ENCODE measurements at regions not wholly inside any gene's neighbourhood (a gene's known extent, or its start where the extent isn't known, plus 50 kb on each side); places are given as distances from the start of the nearest gene placed in this dataset.
"Not testable (repeated sequence)": the region's sequence is repeated elsewhere in the genome, so short reads cannot be mapped to it uniquely, and the experiment has no call there.

- TF ChIP-seq, protein P1, sequence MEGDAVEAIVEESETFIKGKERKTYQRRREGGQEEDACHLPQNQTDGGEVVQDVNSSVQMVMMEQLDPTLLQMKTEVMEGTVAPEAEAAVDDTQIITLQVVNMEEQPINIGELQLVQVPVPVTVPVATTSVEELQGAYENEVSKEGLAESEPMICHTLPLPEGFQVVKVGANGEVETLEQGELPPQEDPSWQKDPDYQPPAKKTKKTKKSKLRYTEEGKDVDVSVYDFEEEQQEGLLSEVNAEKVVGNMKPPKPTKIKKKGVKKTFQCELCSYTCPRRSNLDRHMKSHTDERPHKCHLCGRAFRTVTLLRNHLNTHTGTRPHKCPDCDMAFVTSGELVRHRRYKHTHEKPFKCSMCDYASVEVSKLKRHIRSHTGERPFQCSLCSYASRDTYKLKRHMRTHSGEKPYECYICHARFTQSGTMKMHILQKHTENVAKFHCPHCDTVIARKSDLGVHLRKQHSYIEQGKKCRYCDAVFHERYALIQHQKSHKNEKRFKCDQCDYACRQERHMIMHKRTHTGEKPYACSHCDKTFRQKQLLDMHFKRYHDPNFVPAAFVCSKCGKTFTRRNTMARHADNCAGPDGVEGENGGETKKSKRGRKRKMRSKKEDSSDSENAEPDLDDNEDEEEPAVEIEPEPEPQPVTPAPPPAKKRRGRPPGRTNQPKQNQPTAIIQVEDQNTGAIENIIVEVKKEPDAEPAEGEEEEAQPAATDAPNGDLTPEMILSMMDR (IDR thresholded peaks at IDR 0.05; ENCODE audit: low read length, missing control alignments) = no peak
- DNase-seq (ENCODE audit: low read depth) = peak; percentile 41
- no peak overlapping the region for H3K4me3 ChIP-seq (replicated peaks; ENCODE audit: low read depth, low read length)
These were observed 196.1 kb upstream of the P2RY1 start for GRCh38 chr3:152638707-152639450.

DNA sequence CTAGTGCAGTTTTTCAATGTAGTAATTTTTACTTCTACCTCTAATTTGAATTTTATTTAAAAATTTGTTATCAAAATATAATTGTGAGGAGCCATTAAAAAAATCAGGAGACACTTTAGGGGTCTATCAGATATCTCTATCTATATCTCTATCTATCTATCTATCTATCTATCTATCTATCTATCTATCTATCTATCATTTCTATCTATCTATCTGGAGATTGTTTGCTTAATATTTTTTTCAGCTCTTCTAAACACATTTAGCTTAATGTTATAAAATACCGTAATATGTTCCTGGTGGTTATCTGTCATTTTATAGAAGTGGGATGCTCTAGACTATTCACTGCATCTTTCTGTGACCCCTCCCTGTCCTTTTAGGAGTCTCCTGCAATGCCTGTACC is 193.7 kb upstream of the P2RY1 start:
- DNase-seq (ENCODE audit: low read depth) = no peak
- H3K4me3 ChIP-seq (replicated peaks; ENCODE audit: low read depth, low read length) = no peak overlapping the region
- TF ChIP-seq, protein P1 (IDR thresholded peaks at IDR 0.05; ENCODE audit: low read length, missing control alignments) = no peak

DNA sequence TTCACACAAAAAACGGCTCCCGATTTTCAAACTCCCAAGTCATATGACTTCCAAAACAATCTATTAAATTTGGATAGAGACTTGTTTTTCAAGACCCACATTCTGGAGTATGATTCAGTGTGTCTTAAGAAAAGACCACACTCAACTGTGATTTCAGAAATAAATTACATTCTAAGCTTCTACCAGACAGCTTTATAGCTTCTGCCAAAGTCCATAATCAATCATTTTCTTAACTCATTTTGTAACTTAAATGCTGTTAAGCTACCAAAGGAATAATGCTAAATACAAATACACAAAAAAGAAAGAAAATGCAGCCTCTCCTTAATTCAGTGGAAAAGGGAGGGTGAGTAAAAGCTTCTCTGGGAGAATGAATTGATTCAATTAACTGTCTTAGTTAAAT is 192.3 kb upstream of the P2RY1 start:
- no peak overlapping the region for H3K4me3 ChIP-seq (replicated peaks; ENCODE audit: low read depth, low read length)
- DNase-seq (ENCODE audit: low read depth) = no peak
- TF ChIP-seq, protein P1 (IDR thresholded peaks at IDR 0.05; ENCODE audit: low read length, missing control alignments) = no peak

DNA sequence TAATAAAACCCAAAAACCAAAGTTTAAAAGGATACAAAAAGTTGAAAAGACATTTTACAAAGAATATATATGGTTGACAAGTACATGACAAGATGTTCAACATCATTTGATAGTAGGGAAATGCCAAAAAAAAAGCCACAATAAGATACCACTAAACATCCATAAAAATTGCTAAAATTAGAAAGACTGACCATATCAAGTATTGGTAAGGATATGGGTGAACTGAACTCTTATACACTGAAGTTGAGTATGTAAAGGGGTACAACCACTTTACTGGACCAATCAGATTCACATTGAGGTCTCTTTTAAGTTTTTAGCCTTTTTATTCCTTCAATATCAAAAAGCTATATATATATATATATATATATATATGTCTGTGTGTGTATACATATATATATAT is 190.5 kb upstream of the P2RY1 start:
- TF ChIP-seq, protein P1 (IDR thresholded peaks at IDR 0.05; ENCODE audit: low read length, missing control alignments) = no peak
- no peak for DNase-seq (ENCODE audit: low read depth)
- H3K4me3 ChIP-seq (replicated peaks; ENCODE audit: low read depth, low read length) = no peak overlapping the region

DNA sequence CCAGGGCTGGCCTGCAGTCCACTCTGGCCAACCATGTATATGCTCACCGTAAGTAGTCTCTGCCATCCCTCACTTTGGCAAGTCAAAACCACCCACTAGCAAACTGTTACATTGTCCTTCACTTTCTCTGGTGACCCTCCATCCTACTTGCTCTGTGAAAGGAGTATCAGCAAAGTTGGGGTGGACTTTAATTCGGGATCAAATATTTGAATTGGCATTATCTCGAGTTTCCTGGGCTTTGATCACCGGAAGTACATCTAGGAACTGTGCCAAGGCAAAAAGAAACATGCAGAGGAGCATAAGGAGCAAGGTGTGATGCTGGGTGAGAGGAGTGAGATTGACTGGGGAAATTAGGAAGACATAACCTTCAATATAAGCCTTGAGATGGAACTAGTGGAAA is 188.9 kb upstream of the P2RY1 start:
- no peak overlapping the region for H3K4me3 ChIP-seq (replicated peaks; ENCODE audit: low read depth, low read length)
- DNase-seq (ENCODE audit: low read depth) = no peak
- TF ChIP-seq, protein P1 (IDR thresholded peaks at IDR 0.05; ENCODE audit: low read length, missing control alignments) = no peak

DNA sequence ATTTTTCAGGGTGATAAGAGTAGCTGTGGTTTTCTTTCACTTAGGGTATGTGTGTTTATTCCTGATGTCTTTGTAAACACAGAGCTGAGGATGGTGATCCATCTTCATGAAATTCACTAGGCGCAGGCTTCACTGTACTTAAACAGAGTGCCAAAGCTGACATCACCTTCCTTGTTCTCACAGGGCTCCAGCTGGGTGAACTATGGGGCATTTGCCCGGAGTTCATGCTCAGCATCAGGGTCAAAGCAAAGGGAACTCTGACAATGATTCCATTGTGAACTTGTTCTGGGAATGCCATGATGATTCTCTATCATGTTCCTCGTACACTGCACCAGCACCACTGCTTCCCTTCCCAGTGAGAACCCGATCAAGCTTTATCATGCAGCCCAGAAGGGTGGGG is 184.8 kb upstream of the P2RY1 start:
- DNase-seq (ENCODE audit: low read depth) = peak; percentile 15
- no peak overlapping the region for H3K4me3 ChIP-seq (replicated peaks; ENCODE audit: low read depth, low read length)
- TF ChIP-seq, protein P1 (IDR thresholded peaks at IDR 0.05; ENCODE audit: low read length, missing control alignments) = no peak

GRCh38 chr3:152650923-152651322 is 184.0 kb upstream of the P2RY1 start:
- not testable (repeated sequence) for H3K4me3 ChIP-seq (replicated peaks; ENCODE audit: low read depth, low read length); DNase-seq (ENCODE audit: low read depth)

All from fibroblast of pulmonary artery (primary cell).